Activated CD4-positive, alpha-beta T cell treated with anti-CD3 and anti-CD28 coated beads for 36 hours (primary cell): ENCODE measurements at regions not wholly inside any gene's neighbourhood (a gene's known extent, or its start where the extent isn't known, plus 50 kb on each side); places are given as distances from the start of the nearest gene placed in this dataset.

ENCODE experiments used
- ATAC-seq: fragments of 200-7000 bp; cut with Tn5 transposase; one replicate; pipeline ENCODE4 v1.10.0; 2021; ENCODE audit warnings: mild to moderate bottlenecking, moderate library complexity
- CTCF ChIA-PET: fragments of 350-600 bp; sonication (Branson Sonifier 250); formaldehyde crosslinking; loops from one replicate; lab custom pipeline; 2021; ENCODE audit warnings: antibody characterized with exemption; lab: Charles Lee
- POLR2A ChIA-PET: fragments of 350-600 bp; sonication (Branson Sonifier 250); formaldehyde crosslinking; loops from one replicate; lab custom pipeline; 2021; ENCODE audit warnings: antibody characterized with exemption, inconsistent platforms; lab: Charles Lee
- DNase-seq: peaks from one replicate; pipeline ENCODE4 v3.0.0-alpha.2; 2020
- H3K27ac Mint-ChIP-seq: one replicate; pipeline ENCODE4 v1.8.0; 2021; ENCODE audit warnings: mixed read lengths
- H3K27me3 Mint-ChIP-seq: one replicate; pipeline ENCODE4 v1.8.0; 2021; ENCODE audit warnings: mixed read lengths
- H3K36me3 Mint-ChIP-seq: one replicate; pipeline ENCODE4 v1.8.0; 2021; ENCODE audit warnings: low read depth, mixed read lengths
- H3K4me1 Mint-ChIP-seq: one replicate; pipeline ENCODE4 v1.8.0; 2021; ENCODE audit warnings: mixed read lengths
- H3K4me3 Mint-ChIP-seq: one replicate; pipeline ENCODE4 v1.8.0; 2021; ENCODE audit warnings: mild to moderate bottlenecking, moderate library complexity, mixed read lengths
- H3K9me3 Mint-ChIP-seq: one replicate; pipeline ENCODE4 v1.8.0; 2021; ENCODE audit warnings: low read depth, mixed read lengths
- intact Hi-C, 2 experiments: fragments of 100-400 bp; cut with DNase I in 1 of 2; cut with micrococcal nuclease in 1 of 2; formaldehyde crosslinking; loops; one replicate each; pipeline versions ENCODE4 v1.14.2 to v1.15.1; 2022 to 2024; cut with DNase I, micrococcal nuclease

DNA sequence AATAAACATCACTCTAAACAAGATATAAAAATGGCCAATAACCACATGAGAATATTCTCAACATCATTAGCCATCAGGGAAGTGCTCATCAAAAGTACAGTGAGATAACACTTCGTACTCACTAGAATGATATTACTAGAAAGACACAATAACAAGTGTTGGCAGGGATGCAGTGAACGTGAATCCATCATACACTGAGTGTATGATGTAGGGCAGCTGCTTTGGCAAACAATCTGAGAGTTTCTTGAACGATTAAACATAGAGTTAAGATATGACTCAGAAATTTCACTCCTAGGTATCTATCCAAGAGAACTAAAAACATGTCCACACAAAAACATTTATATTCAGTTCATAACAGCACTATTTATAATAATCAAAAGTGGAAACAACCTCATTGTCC lies 368.9 kb downstream of the PID1 start:
- H3K36me3 Mint-ChIP-seq = no peaks in the 10 kb centered on the region
- intact Hi-C loops = no loop called here
- peaks cover 5% of the 10 kb centered on the region for H3K9me3 Mint-ChIP-seq
- H3K4me1 Mint-ChIP-seq = no peaks in the 10 kb centered on the region
- H3K27me3 Mint-ChIP-seq = no peaks in the 10 kb centered on the region
- ChIA-PET CTCF (no interaction called here), POLR2A (no interaction called here)
- DNase-seq (no peak), ATAC-seq (no peak)
- H3K4me3 Mint-ChIP-seq = no peak overlapping the region
- H3K27ac Mint-ChIP-seq = no peak overlapping the region

DNA sequence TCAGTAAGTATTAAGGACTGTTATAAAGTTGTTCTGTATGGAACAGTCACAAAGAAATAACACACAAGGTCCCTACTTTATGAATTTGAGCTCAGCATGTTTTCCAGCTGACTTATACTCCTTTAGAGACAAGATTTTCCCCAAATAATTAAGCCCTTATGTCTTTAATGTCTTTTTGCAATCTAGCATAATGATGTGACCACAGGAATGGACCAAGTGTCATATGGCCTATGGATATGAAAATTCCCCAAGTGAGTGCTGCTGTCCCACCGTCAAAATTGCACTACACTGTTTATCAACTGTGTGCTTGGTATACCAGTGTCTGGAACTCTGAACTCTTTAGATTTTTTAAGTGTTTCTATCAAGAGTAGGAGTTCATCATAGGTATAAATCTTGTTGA lies 369.6 kb downstream of the PID1 start:
- Mint-ChIP-seq H3K4me3 (no peak overlapping the region), H3K36me3 (no peaks in the 10 kb centered on the region), H3K27me3 (no peaks in the 10 kb centered on the region), H3K4me1 (no peaks in the 10 kb centered on the region), H3K27ac (no peak overlapping the region), H3K9me3 (peaks cover 5% of the 10 kb centered on the region)
- ChIA-PET POLR2A (no interaction called here), CTCF (no interaction called here)
- ATAC-seq (no peak), DNase-seq (no peak)
- intact Hi-C loops = no loop called here

- no peaks in the 10 kb centered on the region for H3K36me3 Mint-ChIP-seq
- POLR2A ChIA-PET = no interaction called here
Observed at GRCh38 chr2:228878138-228878537, 392.9 kb downstream of the PID1 start.

GRCh38 chr2:228876276-228876675 lies 394.8 kb downstream of the PID1 start:
- Mint-ChIP-seq H3K36me3 (no peaks in the 10 kb centered on the region), H3K4me3 (no peak overlapping the region), H3K9me3 (peaks cover 10% of the 10 kb centered on the region), H3K4me1 (no peaks in the 10 kb centered on the region), H3K27me3 (no peaks in the 10 kb centered on the region), H3K27ac (no peak overlapping the region)
- DNase-seq = no peak
- POLR2A ChIA-PET = no interaction called here
- CTCF ChIA-PET = no interaction called here
- no peak for ATAC-seq
- intact Hi-C loops = no loop called here

More at GRCh38 chr2:228878138-228878537, 392.9 kb downstream of the PID1 start:
- Mint-ChIP-seq H3K27me3 (no peaks in the 10 kb centered on the region), H3K4me1 (no peaks in the 10 kb centered on the region), H3K27ac (no peak overlapping the region), H3K9me3 (peaks cover 10% of the 10 kb centered on the region), H3K4me3 (no peak overlapping the region)
- ATAC-seq (no peak), DNase-seq (no peak)
- CTCF ChIA-PET = no interaction called here
- intact Hi-C loops = no loop called here

GRCh38 chr2:228875152-228875900 lies 395.8 kb downstream of the PID1 start:
- CTCF ChIA-PET = no interaction called here
- intact Hi-C loops = no loop called here
- POLR2A ChIA-PET = no interaction called here

DNA sequence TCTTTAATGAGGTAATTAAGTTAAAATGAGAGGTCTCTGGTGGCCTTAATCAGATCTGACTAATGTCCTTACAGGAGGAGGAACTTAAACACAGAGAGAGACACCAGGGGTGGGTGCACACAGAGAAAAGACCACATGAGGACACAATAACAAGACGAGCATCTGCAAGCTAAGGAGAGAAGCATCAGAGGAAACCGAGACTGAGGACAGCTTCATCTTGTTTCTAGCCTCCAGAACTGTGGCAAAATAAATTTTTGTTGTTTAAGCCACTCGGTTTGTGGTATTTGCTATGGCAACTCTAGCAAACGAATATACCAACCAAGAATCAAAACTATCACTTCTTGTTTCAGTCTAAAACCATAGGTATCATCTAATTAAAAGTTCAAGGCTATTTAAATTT lies 400.1 kb downstream of the PID1 start:
- CTCF ChIA-PET = no interaction called here
- intact Hi-C loops = no loop called here

More at GRCh38 chr2:228875152-228875900, 395.8 kb downstream of the PID1 start:
- ATAC-seq = no peak
- H3K4me1 Mint-ChIP-seq = no peaks in the 10 kb centered on the region
- peaks cover 8% of the 10 kb centered on the region for H3K9me3 Mint-ChIP-seq
- no peaks in the 10 kb centered on the region for H3K27me3 Mint-ChIP-seq
- H3K36me3 Mint-ChIP-seq = no peaks in the 10 kb centered on the region
- no peak overlapping the region for H3K27ac Mint-ChIP-seq
- no peak overlapping the region for H3K4me3 Mint-ChIP-seq
- DNase-seq = no peak

DNA sequence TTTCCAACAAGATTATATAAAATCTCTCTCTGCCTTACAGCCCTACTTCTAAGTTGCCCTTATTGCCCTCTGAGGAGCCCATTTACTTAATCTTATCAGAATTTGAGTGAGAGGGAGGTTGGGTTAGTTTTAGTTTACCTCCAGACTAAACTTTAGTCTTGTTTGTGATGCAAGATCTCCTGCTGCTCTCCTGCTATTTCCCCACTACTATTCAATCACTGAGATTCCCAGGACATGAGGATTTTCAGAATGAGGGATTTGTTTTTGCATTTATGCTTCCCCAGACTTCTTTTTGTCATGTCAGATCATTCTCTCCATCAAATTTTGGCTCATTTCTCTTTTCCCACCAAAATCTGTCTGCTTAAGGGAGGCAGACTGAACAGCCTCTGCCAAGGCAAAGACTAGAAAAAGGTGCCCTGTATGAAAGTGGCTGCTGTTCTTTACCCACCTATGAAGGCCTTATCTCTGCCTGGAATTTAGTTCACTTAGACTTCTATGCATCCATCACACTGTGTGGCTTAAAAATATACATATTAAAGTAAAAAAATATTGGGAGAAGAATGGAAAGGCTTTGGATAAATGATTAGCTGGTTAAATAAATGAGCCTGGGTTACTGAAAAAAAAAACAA lies 401.3 kb downstream of the PID1 start:
- no peaks in the 10 kb centered on the region for H3K36me3 Mint-ChIP-seq
- H3K4me3 Mint-ChIP-seq = no peak overlapping the region
- no peaks in the 10 kb centered on the region for H3K4me1 Mint-ChIP-seq
- no peaks in the 10 kb centered on the region for H3K27me3 Mint-ChIP-seq
- intact Hi-C loops = no loop called here
- ATAC-seq = no peak
- ChIA-PET POLR2A (no interaction called here), CTCF (no interaction called here)
- no peak overlapping the region for H3K27ac Mint-ChIP-seq
- no peak for DNase-seq
- peaks cover 3% of the 10 kb centered on the region for H3K9me3 Mint-ChIP-seq

More for the DNA sequence above, 400.1 kb downstream of the PID1 start:
- no peaks in the 10 kb centered on the region for H3K4me1 Mint-ChIP-seq
- no peak overlapping the region for H3K4me3 Mint-ChIP-seq
- H3K9me3 Mint-ChIP-seq = peaks cover 3% of the 10 kb centered on the region
- no peaks in the 10 kb centered on the region for H3K36me3 Mint-ChIP-seq
- DNase-seq (no peak), ATAC-seq (no peak)
- H3K27ac Mint-ChIP-seq = no peak overlapping the region
- H3K27me3 Mint-ChIP-seq = no peaks in the 10 kb centered on the region
- POLR2A ChIA-PET = no interaction called here

GRCh38 chr2:228867406-228867805 lies 403.7 kb downstream of the PID1 start:
- DNase-seq = no peak
- Mint-ChIP-seq H3K4me3 (no peak overlapping the region), H3K27me3 (no peaks in the 10 kb centered on the region), H3K27ac (no peak overlapping the region), H3K4me1 (no peaks in the 10 kb centered on the region), H3K36me3 (no peaks in the 10 kb centered on the region), H3K9me3 (peaks cover 5% of the 10 kb centered on the region)
- CTCF ChIA-PET = no interaction called here
- intact Hi-C loops = no loop called here
- POLR2A ChIA-PET = no interaction called here
- ATAC-seq = no peak

DNA sequence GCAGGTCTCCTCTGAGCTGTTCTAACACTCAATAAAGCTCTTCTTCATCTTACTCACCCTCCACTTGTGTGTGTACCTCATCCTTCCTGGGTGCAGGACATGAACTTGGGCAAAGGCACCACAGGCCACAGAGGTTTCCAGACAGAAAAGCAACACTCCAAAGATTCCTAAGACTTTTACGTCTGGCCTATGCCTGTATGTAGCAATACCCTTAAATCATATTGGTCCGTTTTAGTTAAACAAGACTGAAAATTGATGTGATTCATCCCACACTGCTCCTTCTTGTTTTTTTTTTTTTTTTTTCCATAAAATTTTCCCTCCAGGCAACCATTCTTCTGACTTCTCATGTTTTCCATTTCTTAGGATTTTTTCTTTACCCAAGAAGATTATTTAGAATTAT lies 404.3 kb downstream of the PID1 start:
- no peak for ATAC-seq
- Mint-ChIP-seq H3K27ac (no peak overlapping the region), H3K4me3 (no peak overlapping the region), H3K36me3 (no peaks in the 10 kb centered on the region), H3K27me3 (no peaks in the 10 kb centered on the region), H3K4me1 (no peaks in the 10 kb centered on the region), H3K9me3 (peaks cover 5% of the 10 kb centered on the region)
- POLR2A ChIA-PET = no interaction called here
- intact Hi-C loops = no loop called here
- CTCF ChIA-PET = no interaction called here
- no peak for DNase-seq

- CTCF ChIA-PET = no interaction called here
- no peaks in the 10 kb centered on the region for H3K36me3 Mint-ChIP-seq
- ATAC-seq = no peak
- H3K4me1 Mint-ChIP-seq = no peaks in the 10 kb centered on the region
- peaks cover 5% of the 10 kb centered on the region for H3K9me3 Mint-ChIP-seq
- no peak for DNase-seq
- H3K27ac Mint-ChIP-seq = no peak overlapping the region
- POLR2A ChIA-PET = no interaction called here
- intact Hi-C loops = no loop called here
- H3K27me3 Mint-ChIP-seq = no peaks in the 10 kb centered on the region
- no peak overlapping the region for H3K4me3 Mint-ChIP-seq
Observed at GRCh38 chr2:228866044-228866443, 405.0 kb downstream of the PID1 start.

DNA sequence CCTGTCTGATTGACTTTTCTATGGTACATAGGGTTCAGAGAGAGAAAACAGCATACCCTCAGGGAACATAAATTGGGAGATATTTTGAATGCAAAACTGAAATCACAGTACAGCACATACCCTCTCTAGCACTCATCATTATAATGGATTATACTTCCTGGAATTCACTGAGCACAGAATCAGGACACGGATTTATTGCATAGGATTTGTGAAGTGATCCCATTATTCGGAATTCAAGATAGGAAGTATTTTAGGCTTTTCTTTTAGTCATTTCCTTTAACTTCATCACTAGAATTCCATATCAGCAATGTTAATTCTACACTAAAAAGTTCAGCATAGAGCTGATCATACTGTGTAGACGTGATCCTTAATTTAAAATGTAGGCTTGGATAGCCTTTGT lies 407.0 kb downstream of the PID1 start:
- DNase-seq = no peak
- Mint-ChIP-seq H3K4me3 (no peak overlapping the region), H3K36me3 (no peaks in the 10 kb centered on the region), H3K4me1 (no peaks in the 10 kb centered on the region), H3K27ac (no peak overlapping the region), H3K27me3 (no peaks in the 10 kb centered on the region), H3K9me3 (peaks cover 7% of the 10 kb centered on the region)
- intact Hi-C loops = no loop called here
- CTCF ChIA-PET = interaction anchor here (1.0 kb wide), 1 partner anchor 27 kb away, joined by 6 read pairs; no protein-coding TSS in a partner anchor
- ATAC-seq = no peak
- POLR2A ChIA-PET = no interaction called here

GRCh38 chr2:228860601-228861285 lies 410.3 kb downstream of the PID1 start:
- Mint-ChIP-seq H3K4me3 (no peak overlapping the region), H3K9me3 (peaks cover 10% of the 10 kb centered on the region), H3K27ac (no peak overlapping the region), H3K27me3 (no peaks in the 10 kb centered on the region), H3K4me1 (no peaks in the 10 kb centered on the region), H3K36me3 (no peaks in the 10 kb centered on the region)
- ChIA-PET POLR2A (no interaction called here), CTCF (no interaction called here)
- DNase-seq (no peak), ATAC-seq (no peak)
- intact Hi-C loops = no loop called here
